ENCODE measurements at regions not wholly inside any gene's neighbourhood (a gene's known extent, or its start where the extent isn't known, plus 50 kb on each side); places are given as distances from the start of the nearest gene placed in this dataset.

GRCh38 chr12:91854725-91855124 is 290.9 kb downstream of the BTG1 start:
- TF ChIP-seq CTCF (IDR thresholded peaks at IDR 0.05; ENCODE audit: insufficient read depth, low read length, poor library complexity, severe bottlenecking) (no peak), EZH2phosphoT487 (conservative IDR thresholded peaks at IDR 0.05; ENCODE audit: low read length) (no peak)

Data from SU-DHL-6 (cell line).